GM19395 (cell line): ENCODE measurements at regions not wholly inside any gene's neighbourhood (a gene's known extent, or its start where the extent isn't known, plus 50 kb on each side); places are given as distances from the start of the nearest gene placed in this dataset.

ENCODE experiments used
- ATAC-seq: cut with Tn5 transposase; IDR thresholded peaks from one replicate; pipeline ENCODE4 v1.9.1; 2021; ENCODE audit warnings: mild to moderate bottlenecking, moderate library complexity; ENCODE audit not compliant: unreplicated experiment

GRCh38 chr3:24595796-24596195 lies 101.1 kb upstream of the THRB start:
- no peak for ATAC-seq

GRCh38 chr3:24596626-24597025 lies 102.0 kb upstream of the THRB start:
- ATAC-seq, result no peak

- no peak for ATAC-seq
Observed at GRCh38 chr3:24598695-24599470, 104.2 kb upstream of the THRB start.

GRCh38 chr3:24601066-24601939 lies 106.7 kb upstream of the THRB start:
- ATAC-seq, result no peak

GRCh38 chr3:24604215-24604614 lies 109.6 kb upstream of the THRB start:
- ATAC-seq, result no peak

GRCh38 chr3:24605511-24606028 lies 110.9 kb upstream of the THRB start:
- ATAC-seq, result no peak

GRCh38 chr3:24607281-24607680 lies 112.6 kb upstream of the THRB start:
- ATAC-seq, result no peak

GRCh38 chr3:24608701-24609390 lies 114.2 kb upstream of the THRB start:
- ATAC-seq, result no peak

GRCh38 chr3:24614359-24614758 lies 119.7 kb upstream of the THRB start:
- no peak for ATAC-seq

GRCh38 chr3:24615177-24615576 lies 120.5 kb upstream of the THRB start:
- no peak for ATAC-seq

GRCh38 chr3:24616110-24616829 lies 121.6 kb upstream of the THRB start:
- no peak for ATAC-seq

- no peak for ATAC-seq
Observed at GRCh38 chr3:24622138-24622537, 127.5 kb upstream of the THRB start.

- ATAC-seq, result no peak
Observed at GRCh38 chr3:24622696-24623225, 128.1 kb upstream of the THRB start.

- ATAC-seq, result no peak
Observed at GRCh38 chr3:24623657-24624056, 129.0 kb upstream of the THRB start.

GRCh38 chr3:24624938-24625681 lies 130.5 kb upstream of the THRB start:
- ATAC-seq, result no peak

GRCh38 chr3:24628523-24629258 lies 134.0 kb upstream of the THRB start:
- no peak for ATAC-seq

- ATAC-seq, result no peak
Observed at GRCh38 chr3:24631481-24631880, 136.8 kb upstream of the THRB start.

GRCh38 chr3:24639061-24639460 lies 144.4 kb upstream of the THRB start:
- ATAC-seq, result no peak
